Kidney capillary endothelial cell (primary cell): ENCODE measurements at regions not wholly inside any gene's neighbourhood (a gene's known extent, or its start where the extent isn't known, plus 50 kb on each side); places are given as distances from the start of the nearest gene placed in this dataset.

Source experiments
- DNase-seq: peaks from one replicate; pipeline ENCODE4 v3.0.0-alpha.2; 2018; ENCODE audit warnings: low spot score

DNA sequence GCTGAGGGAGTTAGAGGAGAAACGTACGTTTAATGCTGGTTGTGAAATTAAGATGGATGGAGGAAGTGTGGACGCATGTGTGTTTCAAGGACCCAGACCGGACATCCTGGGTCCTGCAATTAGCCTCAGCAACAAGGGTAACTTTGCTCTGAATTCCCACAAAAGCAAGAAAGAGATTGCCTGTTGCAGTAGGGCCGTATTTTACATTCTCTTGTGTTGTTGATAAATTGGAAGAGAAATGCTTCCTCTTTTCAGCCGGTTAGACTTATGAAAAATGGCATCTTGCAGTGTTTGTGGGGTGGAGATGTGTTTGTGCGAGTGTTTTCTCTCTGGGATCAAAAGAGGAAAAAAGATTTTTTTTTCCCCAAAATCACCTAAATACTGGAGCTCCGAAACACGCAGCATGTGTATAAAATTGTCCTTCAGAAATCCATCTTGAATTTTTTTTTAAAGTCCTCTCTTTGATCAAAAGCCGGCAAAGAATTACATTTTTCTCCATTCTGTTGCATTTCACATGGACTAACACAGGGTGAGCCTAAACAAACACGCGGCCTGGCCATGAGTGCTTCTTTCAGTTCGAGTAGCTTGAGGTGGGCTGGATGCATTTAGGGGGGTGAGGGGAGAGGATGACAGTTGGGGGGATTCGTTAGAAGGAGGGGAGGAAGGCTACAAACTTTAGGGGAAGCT is 251.6 kb downstream of the C16orf95 start:
- DNase-seq, result no peak

- DNase-seq, result no peak
Observed at GRCh38 chr16:87066133-87067002, 250.8 kb downstream of the C16orf95 start.

GRCh38 chr16:87067003-87067556 is 250.1 kb downstream of the C16orf95 start:
- no peak for DNase-seq

DNA sequence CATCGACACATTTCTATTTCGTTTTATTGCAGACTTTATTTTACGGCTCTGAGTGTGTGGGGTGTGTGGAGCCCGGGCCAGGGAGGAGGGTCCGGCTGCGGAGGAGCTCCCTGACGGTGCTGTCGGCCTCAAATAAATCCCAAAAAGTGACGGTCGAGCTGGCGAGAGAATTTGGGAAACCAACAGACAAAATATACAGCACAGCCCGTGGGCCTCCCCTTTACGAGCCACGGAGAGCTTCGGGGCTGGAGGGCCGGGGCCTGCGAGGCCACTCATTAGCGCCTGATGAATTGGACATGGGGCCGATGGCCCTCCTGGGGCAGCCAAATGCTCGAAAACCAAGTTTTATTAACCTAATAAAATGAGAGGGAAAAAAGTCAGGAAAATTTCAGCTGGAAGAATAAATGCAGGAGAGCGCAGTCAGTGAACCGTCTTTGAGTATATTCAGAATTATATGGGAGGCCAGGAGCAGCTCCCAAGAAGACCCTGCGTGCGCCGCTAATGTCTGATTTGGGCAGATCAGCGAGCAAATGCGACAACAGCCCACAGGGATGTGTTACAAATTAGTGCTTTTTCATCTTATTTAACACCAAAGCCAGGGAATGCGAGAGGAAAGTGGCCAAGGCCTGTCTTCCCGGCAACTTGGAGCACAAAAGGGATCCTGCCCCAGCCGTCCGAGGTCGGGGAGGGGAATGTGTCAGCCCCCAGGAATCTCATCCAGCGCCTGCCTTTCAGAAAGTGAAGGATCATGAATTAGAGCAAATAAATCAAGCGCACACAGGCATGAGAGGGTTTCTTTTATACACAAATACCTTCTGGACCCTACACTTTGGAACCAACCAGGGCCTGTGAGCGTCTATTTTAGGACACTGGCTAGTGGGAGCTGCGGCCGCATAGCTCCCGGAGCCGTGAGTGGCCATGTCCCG is 249.1 kb downstream of the C16orf95 start:
- no peak for DNase-seq

- no peak for DNase-seq
Observed at GRCh38 chr16:87068762-87069150, 248.4 kb downstream of the C16orf95 start.

DNA sequence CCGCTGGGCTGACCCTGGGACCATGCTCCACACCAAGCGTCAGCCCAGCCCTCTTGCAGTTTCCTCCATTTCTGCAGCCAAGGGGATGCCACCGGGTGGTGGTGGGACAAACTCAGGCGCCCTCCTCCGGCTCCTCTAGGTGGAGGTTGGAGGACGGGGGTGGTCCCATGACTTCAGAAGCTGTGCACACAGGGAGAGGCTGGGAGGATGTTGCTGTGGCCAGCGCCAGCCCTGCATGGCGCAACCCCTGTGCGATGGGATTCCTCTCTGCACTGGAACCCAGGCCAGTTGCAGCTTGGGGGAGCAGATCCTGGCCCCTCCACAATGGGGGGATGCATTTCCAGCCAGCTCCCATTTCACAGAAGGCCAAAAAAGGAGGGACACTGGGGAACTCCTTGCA is 246.5 kb downstream of the C16orf95 start:
- no peak for DNase-seq

GRCh38 chr16:87072101-87072500 is 245.1 kb downstream of the C16orf95 start:
- DNase-seq, result no peak

DNA sequence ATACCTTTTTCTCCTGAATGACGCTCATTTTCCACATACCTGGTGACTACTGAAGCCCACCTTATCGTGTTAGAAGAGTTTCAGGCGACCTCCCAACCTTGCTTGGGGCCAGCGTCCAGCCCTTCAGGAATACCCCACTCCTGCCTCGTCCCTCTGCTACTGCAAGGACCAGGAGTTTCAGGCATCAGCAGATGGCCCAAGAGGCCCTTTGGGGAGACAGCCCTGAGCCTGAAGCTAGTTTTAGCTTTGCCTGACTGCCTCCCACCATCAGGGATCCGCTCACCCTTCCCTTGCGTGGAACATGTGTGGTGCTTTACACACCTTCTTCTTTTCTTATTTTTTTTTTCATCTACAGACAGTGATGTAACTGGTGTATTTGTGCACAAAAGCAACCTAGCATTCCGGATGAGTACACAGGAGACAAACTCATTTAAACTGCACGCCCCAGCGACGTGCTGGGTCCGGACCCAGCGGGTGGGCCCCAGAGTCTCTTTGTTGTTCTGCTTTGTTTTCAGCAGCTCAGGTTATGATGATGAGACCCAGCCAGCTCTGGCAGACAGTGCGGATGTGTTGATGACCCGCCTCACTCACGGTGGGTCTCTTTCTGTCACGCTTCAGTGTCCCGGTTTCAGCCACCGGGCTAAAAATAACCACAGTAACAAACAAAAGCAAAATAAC is 242.4 kb downstream of the C16orf95 start:
- DNase-seq, result no peak

DNA sequence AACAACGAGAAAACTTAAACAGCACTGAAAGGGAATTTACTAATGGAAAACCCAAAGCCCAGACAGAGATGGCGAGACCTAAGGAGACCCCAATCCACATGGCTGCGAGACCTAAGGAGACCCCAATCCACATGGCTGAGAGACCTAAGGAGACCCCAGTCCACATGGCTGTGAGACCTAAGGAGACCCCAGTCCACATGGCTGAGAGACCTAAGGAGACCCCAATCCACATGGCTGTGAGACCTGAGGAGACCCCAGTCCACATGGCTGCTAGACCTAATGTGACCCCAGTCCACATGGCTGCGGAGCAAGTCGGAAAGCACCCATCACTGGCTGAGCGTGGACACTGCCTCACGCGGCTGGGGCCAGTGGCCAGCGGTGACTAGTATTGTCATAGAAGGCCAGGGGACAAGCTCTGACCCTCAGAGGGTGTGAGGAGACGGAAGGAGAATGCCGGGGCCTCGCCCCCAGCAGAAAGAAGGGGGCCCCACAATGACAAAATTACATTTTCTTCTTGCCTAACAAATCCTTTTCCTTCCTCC is 241.8 kb downstream of the C16orf95 start:
- no peak for DNase-seq

GRCh38 chr16:87076331-87076949 is 240.8 kb downstream of the C16orf95 start:
- DNase-seq, result no peak

GRCh38 chr16:87076950-87077749 is 240.0 kb downstream of the C16orf95 start:
- DNase-seq, result no peak

- no peak for DNase-seq
Observed at GRCh38 chr16:87077750-87078127, 239.5 kb downstream of the C16orf95 start.

DNA sequence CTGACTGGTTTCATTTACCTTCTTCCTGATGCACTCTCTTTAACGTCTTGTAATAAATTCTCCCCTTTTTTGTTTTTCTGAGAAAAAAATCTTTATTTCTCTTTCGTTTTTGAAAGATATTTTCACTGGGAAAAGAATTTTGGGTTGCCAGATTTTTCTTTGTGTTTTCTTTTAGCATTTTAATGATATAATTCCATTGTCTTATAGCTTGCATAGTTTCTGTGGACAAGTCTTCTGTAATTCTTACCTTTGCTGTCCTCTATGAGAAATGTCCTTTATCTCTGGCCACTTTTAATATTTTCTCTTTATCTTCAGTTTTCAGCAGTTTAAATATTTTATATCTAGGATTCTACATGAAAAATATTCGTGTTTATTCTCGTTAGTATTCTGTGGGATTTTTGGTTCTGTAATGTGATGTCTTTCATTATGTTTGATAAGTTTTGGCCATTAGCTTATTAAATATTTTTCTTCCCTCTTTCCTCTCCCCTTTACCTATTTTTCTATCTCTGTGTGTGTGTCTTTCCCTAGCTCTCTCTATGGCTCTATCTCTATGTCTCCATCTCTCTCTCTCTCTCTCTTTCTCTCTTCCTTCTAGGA is 236.5 kb downstream of the C16orf95 start:
- no peak for DNase-seq

- DNase-seq, result no peak
Observed at GRCh38 chr16:87085441-87085840, 231.8 kb downstream of the C16orf95 start.

DNA sequence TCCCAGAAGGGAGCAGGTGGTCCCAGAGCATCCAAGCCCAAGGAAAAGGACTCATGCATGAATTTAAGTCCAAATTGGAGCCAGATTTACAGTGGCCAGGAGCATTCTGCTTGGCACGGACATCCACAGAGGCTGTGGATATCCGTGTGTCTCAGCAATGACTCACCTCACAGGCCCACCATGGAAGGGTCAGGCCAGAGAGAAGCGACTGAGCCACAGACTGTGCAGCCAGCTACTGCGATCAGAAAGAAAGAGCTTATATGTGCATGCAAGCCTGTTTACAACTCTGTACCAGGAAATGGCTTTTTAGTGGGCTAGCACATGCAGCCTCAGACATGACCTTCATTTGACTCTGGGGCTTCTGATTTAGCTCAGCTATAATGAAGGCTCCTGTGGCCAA is 231.0 kb downstream of the C16orf95 start:
- DNase-seq, result no peak

DNA sequence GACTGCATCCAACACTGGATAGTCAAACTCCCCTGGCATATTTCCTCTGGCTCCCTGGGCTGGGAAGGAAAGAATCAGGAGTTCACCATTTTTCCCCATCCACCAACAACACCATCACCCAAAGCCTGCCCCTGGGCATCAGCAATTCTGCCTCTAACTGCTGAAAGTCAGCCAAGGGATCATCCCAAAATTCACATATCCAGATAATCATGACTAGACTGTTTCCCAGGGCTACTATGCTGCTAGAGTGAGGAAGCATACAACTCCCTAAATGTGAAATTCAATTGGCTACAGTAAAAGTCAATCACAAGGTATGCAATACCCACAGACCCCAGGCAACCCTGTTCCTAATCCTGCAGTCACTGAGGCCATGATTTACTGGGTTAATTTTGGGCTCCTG is 230.6 kb downstream of the C16orf95 start:
- DNase-seq, result no peak

GRCh38 chr16:87092958-87093357 is 224.2 kb downstream of the C16orf95 start:
- DNase-seq, result no peak

- DNase-seq, result no peak
Observed at GRCh38 chr16:87093804-87094555, 223.2 kb downstream of the C16orf95 start.

DNA sequence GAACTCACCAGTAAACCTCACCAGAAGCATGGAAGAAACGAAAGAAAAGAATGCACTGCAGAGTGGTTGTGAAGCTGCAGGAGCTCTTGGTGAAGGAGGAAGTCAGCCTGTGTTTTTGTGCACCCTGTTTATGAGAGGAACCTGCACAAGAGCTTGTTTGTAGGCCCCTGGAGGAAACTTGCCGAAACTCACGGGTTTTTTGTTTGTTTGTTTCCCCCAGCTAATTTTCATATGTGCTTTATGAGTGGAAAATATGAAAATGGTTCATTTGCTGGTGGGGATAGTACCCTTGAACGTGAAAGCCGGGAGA is 222.7 kb downstream of the C16orf95 start:
- no peak for DNase-seq
